Stimulated activated CD4-positive, alpha-beta T cell treated with anti-CD3 and anti-CD28 coated beads, TNF-alpha, amount 100 ng/mL, for 1 hour (primary cell): ENCODE measurements at regions not wholly inside any gene's neighbourhood (a gene's known extent, or its start where the extent isn't known, plus 50 kb on each side); places are given as distances from the start of the nearest gene placed in this dataset.
"Not testable (repeated sequence)": the region's sequence is repeated elsewhere in the genome, so short reads cannot be mapped to it uniquely, and the experiment has no call there.

Experiments
- DNase-seq, 3 donors: peaks; one replicate each; pipeline ENCODE4 v3.0.0-alpha.2; 2020; ENCODE audit warnings: low read depth in 3 of 3, low spot score in 1 of 3

DNA sequence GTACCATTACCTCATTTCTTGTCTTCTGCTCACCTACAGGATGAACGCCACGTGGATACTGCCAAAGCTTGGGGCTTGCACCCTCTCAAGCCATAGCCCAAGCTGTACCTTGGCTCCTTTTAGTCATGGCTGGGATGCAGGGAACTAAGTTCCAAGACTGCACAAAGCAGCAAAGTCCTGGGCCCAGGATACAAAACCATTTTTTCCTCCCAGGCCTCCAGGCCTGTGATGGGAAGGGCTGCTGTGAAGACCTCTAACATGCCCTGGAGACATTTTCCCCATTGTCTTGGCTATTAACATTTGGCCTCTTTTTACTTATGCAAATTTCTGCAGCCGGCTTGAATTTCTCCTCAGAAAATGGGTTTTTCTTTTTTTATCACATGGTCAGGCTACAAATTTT lies 795.1 kb upstream of the VRK2 start:
- DNase-seq = not testable (repeated sequence)

DNA sequence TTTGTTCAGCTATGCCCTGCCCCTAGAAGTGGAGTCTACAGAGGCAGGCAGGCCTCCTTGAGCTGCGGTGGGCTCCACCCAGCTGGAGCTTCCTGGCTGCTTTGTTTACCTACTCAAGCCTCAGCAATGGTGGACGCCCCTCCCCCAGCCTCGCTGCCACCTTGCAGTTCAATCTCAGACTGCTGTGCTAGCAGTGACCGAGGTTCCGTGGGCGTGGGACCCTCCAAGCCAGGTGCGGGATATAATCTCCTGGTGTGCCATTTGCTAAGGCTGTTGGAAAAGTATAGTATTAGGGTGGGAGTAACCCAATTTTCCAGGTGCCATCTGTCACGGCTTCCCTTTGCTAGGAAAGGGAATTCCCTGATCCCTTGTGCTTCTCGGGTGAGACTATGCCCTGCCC lies 770.2 kb upstream of the VRK2 start:
- not testable (repeated sequence) for DNase-seq

DNA sequence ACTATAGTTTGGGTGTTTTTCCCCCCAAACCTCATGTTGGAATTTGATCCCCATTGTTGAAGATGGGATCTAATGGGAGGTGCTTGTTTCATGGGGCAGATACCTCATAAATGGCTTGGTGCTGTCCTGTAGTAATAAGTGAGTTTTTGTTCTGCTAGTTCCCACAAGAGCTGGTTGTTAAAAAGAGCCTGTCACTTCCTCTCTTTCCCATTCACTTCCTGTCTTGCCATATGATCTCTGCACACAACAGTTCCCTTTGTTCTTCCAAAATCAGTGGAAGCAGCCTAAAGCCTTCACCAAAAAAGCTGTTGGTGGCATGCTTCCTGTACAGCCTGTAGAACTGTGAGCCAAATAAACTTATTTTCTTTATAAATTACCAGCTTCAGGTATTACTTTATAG lies 768.2 kb upstream of the VRK2 start:
- DNase-seq = no peak

DNA sequence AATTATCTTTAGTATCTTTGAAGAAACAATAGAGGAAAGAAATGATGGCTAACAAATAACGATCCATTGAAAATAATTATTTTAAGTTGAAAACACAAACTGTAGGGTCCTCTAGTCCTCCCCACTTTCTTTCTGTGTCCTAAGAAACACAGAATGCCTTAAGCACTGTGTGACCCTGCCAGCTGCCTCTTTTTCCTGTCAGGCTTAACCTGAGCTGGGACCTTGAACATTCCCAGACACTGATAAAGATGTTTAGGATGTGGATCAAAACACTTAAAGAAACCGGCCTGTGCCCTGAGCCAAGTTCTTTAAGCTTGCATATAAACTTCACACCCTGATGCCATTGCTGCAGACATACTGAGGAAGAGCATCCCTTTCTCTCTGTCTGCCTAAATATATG lies 755.4 kb upstream of the VRK2 start:
- no peak for DNase-seq

DNA sequence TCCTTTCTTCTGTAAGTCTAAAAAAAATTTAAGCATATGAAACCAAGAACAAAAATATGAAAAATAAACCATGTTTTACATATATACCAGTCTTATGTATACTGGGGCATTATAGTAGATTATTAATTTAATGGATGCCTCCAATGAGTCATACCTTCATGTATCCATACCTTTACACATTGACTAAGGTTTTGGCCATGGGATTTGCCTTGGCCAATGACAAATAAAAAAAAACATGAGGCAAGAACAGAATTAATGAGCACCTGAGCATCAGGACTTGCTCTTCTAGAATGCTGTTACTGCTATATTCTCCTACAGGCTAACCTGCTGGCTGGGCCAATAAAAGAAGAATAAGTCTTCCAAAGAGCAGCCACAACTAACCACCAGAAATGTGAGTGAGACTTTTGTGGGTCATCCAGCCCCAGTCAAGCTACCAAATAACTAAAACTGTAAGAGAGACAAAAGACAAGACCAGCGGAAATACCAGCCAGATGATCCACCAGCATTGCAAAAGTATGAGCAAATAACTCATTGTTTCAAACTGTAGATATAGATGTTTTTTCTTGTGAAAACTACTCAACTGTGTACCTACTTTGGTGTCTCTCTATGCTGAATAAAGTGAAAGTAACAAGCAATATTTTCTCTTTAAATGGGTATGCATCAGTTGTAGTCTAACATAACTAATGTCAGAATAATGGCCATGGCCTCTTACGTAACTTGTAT lies 749.6 kb upstream of the VRK2 start:
- DNase-seq = no peak

DNA sequence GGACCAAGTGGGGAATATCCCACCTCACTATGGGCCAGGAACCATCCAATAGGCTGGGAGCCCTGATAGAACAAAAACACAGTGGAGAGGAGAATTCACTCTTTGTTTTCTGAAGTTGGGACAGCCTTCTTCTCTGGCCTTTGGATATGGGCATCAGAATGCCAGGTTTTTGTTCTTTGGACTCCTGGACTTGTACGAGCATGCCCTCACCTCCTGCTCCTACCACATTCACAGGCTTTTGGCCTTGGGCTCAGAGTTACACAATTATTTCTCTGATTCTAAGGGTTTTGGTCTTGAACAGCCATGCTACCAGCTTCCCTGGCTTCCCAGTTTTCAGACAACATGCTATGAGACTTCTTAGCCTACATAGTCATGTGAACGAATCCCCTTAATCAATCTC lies 732.9 kb upstream of the VRK2 start:
- DNase-seq = no peak

DNA sequence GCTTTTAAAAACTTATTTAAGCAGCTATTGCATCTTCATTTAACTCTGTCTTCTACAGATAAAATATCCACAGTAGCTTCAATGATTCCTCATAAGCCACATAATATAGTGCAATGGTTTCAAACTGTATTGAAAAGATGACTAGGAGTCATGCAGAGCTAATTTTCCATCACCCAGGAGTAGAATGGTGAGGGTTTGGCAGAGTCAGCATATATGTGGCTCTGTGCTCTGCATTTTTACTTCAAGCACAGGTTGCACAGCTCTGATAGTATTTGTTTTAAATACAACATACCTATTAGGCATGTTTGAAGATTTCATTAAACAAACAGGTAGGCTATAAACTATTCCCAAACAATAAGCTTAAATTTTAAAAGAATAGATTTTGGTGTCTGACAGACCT lies 731.9 kb upstream of the VRK2 start:
- DNase-seq = no peak

DNA sequence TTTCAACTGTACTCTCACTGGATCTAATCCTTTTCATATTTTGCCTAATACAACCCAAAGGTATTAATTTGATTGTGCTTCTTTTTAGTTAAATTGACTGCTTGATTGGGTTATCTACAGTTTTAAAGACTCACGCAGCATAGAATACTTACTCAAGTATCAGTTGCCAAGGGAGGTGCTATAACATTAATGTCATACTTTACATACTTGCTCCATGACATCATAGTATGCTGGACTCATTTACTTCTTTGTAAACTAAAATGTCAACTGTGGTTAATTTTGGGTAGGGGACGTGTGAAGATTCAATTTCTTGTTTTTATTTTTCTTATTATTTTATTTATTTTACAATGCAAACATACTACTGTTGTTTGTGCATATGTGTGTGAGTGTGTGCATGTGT lies 716.2 kb upstream of the VRK2 start:
- DNase-seq = no peak

DNA sequence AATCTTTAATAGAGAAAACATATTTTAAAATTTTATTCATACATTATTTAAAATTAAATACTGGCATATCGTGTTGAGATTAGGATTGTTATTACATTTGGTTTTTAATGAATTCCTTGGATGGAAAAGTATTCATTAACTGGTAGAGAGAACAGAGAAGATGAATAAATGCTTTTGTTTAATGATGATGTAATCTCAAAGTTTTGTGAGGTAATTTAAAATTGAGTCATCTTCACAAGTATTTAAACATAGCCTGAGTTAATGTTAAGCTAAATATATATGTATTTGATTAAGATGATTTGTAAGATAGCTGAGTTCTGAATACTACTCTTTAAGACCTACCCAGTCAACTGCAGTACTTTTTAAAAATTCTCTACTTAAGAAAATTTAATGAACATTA lies 713.4 kb upstream of the VRK2 start:
- DNase-seq = no peak

DNA sequence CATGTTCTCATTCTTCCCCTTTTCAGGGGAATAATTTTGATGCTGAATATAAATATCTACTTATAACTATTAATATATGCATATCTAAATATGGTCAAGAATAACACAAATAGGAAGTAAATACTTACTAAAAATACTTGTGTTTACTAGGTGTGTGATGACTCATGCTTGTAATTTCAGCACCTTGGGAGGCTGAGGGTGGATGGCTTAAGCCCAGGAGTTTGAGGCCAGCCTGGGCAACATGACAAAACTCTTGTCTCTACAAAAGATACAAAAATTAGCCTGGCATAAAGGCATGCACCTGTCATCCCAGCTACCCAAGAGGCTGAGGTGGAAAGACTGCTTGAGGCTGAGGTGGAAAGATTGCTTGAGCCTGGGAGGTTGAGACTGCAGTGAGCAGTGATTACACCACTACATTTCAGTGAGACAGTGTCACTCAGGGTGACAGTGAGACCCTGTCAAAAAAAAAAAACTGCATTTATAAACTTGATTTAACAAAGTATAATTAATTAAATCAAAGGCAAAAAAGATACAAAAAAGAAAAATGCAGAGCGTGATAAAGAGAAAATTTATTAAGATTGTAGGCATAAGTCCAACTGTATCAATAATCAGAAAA lies 703.1 kb upstream of the VRK2 start:
- DNase-seq = no peak

DNA sequence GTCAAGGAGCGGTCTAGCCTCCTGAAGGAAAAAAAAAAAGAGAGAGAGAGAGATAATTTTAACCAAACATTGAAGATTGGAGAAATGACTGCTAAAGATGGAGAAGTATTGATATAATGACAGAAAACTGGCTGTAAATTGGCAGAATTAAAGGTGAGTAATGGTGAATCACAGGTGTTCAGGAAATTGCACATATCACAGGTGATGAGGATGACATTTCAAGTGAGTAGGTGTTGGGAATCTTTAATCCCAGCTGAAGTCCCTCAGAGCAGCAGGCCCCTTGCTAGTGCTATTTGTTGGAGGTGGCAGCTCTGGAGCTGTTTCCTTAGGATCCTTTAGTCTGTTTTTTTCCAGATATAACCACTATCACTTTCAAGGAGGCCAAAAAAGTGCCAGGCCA lies 678.4 kb upstream of the VRK2 start:
- no peak for DNase-seq

DNA sequence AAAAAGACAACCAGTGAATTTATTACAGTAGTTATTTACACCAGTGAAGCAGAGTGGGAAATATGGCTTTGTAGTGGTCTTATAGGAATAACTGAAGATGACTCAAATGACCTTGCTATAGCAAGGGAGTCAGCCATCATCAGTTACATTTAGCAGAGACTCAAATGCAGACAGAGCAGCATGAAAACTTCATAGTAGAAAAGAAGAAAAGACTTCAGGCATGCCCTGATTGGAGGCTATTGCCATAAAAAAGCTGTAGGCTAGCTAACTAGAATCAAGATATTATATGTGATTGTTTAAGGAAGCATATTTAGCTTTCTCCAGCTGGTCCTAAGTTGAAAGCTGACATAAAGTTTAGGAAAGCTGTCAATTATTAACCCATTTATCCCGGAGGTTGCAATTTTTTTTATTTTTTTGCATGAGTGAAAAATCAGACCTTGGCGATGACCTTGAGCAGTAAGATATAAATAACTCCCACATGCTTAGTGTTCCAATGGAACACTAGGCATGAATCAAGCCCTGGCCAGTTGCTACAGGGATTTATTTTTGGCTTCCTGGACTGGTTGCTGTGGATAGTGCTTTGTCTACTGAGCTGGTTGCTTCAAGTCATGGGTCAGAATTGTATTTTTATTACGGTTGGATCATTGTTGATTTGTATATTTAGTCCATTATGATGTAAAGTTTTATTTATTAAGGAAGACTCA lies 675.6 kb upstream of the VRK2 start:
- no peak for DNase-seq

DNA sequence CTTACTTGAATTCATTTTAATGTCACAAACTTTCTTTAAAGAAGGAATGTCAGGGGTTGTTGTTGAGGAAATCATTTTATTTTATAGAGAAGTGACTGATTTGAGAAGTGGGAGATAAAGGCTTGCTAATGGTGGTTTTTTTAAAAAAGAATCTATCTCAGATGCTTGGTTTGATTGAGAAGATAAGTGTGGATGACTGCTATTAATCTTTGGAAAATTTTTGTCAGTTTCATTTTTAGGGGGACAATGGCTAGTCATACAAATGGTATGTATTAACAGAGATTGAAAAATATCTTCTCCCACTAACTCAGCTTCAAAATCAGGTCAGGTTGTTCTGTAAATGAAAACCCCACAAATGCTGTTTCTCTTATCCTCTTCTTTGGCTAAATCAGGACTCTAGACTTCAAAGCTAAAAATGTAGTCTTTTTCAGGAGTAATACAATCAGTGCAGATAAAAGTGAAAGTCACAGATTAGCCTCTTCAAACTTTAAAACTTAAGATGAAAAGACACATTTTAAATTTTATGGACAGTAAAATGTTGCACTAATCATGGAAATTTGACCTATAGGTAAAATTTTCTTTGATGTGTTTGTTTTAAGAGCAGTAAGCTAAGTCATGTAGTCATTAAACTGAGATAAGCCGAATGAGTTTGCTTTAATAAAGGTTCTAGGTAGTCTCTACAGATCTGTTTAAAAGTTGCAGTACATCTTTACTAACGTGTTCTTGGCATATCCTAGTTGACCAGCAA lies 674.2 kb upstream of the VRK2 start:
- no peak for DNase-seq

DNA sequence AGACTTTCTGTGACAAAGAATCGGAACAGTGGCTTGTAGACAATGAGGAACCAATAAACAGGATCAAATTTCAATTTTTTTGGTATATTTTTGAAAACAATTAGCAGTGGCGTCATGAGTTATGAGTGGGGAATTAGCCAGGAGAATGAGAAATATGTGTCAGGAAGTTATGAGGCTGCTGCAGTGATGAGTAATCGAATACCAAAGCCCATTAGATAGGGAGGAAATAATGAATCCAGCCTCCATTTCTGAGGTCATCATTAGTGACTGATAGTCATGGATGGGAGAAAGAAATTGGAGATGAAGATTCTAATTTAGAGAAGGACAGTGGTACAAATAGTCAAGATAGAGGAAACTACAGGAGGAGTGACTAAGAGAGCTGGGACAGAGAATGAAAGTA lies 673.1 kb upstream of the VRK2 start:
- DNase-seq = no peak

DNA sequence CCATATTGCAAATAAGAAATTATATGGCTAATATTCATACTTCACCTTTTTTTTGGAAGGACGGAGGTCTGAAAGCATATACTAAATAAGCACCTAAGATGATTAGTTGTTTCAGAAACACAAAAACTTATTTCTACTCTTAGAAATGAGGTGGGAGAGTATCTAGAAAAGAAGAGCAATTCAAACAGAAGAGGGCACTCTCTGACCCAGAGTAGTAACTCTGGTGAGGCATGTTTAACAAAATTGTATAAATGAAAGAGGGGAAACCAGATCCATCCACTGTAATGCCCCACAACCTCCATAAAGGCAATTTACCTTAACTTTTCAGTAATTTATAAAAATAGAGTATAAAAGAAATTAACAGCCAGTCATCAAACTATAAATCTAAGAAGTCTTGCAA lies 669.6 kb upstream of the VRK2 start:
- no peak for DNase-seq

DNA sequence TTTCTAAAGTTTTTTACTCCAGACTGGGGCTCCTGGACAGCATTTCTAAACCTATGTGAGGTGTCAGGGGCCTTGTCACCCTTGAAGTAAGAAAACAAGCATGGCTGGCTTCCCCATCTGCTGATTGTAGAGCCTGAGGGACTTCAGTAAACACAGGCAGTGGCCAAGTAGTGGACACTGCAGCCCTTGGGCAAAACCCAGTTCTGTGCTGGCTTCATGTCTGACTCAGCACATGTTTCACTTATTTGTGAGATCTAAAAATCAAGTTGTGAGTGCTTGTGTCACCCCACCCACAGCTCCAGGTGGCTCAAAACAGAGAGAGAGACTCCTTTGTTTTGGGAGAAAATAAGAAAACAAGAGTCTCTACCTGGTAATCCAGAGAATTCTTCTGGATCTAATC lies 660.3 kb upstream of the VRK2 start:
- no peak for DNase-seq

DNA sequence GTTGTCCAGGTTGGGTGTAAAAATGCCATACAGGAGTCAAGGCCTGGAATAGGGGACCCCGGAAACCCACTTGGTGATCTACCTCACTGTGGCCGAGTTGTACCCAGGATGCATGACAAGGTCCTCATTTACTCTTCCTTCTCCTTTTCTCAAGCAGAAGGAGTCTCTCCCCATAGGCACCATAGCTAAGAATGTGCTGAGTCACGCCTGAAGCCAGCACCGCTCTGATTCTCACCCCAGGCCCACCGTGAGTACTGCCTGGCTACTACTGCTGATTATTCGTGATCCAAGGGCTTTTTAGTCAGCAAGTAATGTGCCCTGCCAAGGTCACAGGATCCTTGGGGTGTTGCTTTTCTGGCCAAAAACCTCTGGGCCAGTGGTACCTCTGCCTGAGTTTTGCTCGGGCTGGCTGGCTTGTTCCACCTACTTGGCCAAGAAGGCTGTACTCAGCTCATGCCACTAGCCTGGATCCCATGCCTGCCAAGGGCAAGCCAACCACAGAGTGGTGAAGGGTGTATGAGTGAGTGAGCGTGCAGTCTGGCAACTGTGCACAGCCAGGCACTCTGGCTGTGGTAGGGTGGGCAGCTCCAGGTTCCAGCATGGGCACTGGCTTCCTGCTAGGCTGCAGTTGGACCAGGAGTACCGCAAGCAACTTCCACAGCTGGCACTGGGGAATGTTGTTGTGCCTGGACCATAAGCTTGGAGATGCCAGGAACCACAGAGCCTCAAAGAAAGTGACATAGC lies 650.1 kb upstream of the VRK2 start:
- no peak for DNase-seq

DNA sequence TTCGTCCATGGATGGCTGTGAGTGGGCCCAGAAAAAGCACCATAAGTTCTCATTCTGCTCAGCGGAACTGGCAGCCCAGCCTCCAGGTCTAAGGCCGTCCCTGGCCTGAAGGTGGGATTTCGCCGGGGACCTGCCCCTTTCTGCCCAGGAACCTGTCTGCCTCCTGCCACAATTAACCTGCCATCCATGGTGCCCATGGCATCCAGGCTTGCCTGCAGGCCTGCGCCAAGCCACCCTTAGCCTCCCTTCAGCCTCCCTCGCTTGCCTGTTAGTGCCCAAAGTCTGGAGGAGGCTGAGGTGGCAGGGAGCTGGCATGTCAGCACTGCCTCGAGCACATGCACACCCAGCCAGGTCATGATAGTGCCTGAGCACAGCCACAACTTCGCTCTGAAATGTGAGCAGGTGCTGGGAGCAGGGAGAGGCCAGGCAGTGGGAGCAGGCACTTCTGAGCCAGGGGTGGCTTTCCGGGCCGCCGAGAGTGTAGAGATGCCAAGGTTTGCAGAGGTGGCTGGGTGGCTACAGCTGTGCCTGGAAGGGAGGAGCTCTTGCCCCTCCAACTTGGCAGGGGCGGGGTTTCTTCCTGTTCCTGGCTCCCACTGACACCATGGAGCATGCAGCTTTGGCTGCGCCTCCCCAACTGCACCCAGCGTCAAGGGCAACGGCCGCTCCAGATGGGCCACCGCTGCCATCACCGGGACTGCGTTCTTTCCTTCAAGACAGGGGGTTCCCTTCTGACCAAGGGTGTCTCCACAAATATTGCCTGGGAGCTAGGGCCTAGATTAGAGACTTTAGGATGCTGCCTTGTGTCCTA lies 648.9 kb upstream of the VRK2 start:
- no peak for DNase-seq

DNA sequence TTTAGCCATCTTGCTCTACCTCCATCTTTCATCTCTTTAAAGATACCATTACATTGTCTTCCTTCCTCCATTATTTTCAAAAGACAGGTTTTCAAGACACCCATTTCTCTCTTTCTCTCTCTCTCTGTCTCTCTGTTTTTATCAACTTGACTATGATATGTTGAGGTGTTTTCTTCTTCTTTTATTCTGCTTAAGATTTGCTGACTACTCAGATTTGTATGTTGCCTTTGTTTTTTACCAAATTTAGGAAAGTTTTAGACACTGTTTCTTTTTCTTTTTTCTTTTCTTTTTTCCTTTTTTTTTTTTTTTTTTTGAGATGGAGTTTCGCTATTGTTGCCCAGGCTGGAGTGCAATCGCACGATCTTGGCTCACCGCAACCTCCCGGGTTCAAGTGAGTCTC lies 647.5 kb upstream of the VRK2 start:
- no peak for DNase-seq

DNA sequence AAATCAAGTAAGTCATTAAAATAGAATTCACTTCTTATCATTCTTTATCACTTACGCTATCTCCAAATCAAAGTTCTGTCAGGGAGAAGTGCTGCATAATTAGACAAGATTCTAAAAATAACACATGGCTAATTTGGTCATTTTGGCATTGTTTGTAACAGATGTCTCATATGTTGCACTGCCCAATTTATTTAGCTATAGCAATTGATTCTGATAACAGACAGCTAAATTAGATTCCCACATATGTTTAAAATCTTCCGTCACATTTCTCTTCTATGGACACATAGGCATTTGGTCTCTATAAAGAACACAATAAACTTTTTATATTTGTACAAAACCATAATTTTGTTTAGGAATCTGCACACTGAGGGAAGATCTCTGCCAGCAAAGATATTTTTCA lies 644.5 kb upstream of the VRK2 start:
- no peak for DNase-seq
